ENCODE measurements at regions not wholly inside any gene's neighbourhood (a gene's known extent, or its start where the extent isn't known, plus 50 kb on each side); places are given as distances from the start of the nearest gene placed in this dataset.

- TF ChIP-seq POLR2A (IDR thresholded peaks at IDR 0.05; ENCODE audit: low read length) (no peak), GATA1 (IDR thresholded peaks at IDR 0.05; ENCODE audit: low read depth, low read length) (no peak)
Measured at GRCh38 chr11:8810540-8811301, 100.3 kb upstream of the AKIP1 start.
